DOHH2 (cell line): ENCODE measurements at regions not wholly inside any gene's neighbourhood (a gene's known extent, or its start where the extent isn't known, plus 50 kb on each side); places are given as distances from the start of the nearest gene placed in this dataset.

Experiments
- H3F3A ChIP-seq: fragments of 200-600 bp; sonication (generic), shearing (Covaris generic); 2 replicates; pipeline ENCODE4 v1.6.0; 2016; ENCODE audit warnings: antibody characterized with exemption, mild to moderate bottlenecking; ENCODE audit not compliant: control insufficient read depth, insufficient read depth
- H3K27ac ChIP-seq: fragments of 200-600 bp; sonication (generic); 2 replicates; pipeline ENCODE4 v1.5.1; 2014; ENCODE audit warnings: low read depth, mild to moderate bottlenecking, low read length, moderate library complexity
- H3K27me3 ChIP-seq: fragments of 200-600 bp; sonication (generic); 2 replicates; pipeline ENCODE4 v1.6.1; 2014; ENCODE audit warnings: mild to moderate bottlenecking, low read length, mixed read lengths; ENCODE audit not compliant: control insufficient read depth
- H3K36me3 ChIP-seq: fragments of 200-600 bp; sonication (generic); 2 replicates; pipeline ENCODE4 v1.6.1; 2014; ENCODE audit warnings: mild to moderate bottlenecking, low read length, moderate library complexity, mixed read lengths; ENCODE audit not compliant: control insufficient read depth
- H3K4me1 ChIP-seq: fragments of 200-600 bp; sonication (generic); 2 replicates; pipeline ENCODE4 v1.6.1; 2014; ENCODE audit warnings: mild to moderate bottlenecking, low read length, mixed read lengths; ENCODE audit not compliant: control insufficient read depth
- H3K4me2 ChIP-seq: fragments of 200-600 bp; sonication (generic); 2 replicates; pipeline ENCODE4 v1.6.0; 2014; ENCODE audit warnings: mild to moderate bottlenecking, low read length, moderate library complexity
- H3K4me3 ChIP-seq: fragments of 200-600 bp; sonication (generic); 2 replicates; pipeline ENCODE4 v1.5.1; 2014; ENCODE audit warnings: mild to moderate bottlenecking, low read length, mixed read lengths
- H3K79me2 ChIP-seq: fragments of 200-600 bp; sonication (generic); 2 replicates; pipeline ENCODE4 v1.6.1; 2014; ENCODE audit warnings: mild to moderate bottlenecking, low read length, mixed read lengths; ENCODE audit not compliant: control insufficient read depth
- H3K9me2 ChIP-seq: fragments of 200-600 bp; sonication (generic); replicated peaks from 2 replicates; pipeline ENCODE4 v1.6.1; 2014; ENCODE audit warnings: mild to moderate bottlenecking, low read length, mixed read lengths; ENCODE audit not compliant: control insufficient read depth
- H3K9me3 ChIP-seq: fragments of 200-600 bp; sonication (generic); 2 replicates; pipeline ENCODE4 v1.6.1; 2014; ENCODE audit warnings: antibody characterized with exemption, low read length, mixed read lengths; ENCODE audit not compliant: control insufficient read depth, insufficient read depth
- H4K20me1 ChIP-seq: fragments of 200-600 bp; sonication (generic); 2 replicates; pipeline ENCODE4 v1.6.0; 2014; ENCODE audit warnings: low read depth, mild to moderate bottlenecking, antibody characterized with exemption, low read length, moderate library complexity; ENCODE audit not compliant: control insufficient read depth, insufficient read depth
- EZH2phosphoT487 ChIP-seq: fragments of 200-600 bp; sonication (generic); IDR thresholded peaks from 2 replicates; pipeline ENCODE4 v1.6.1; 2017; ENCODE audit warnings: borderline replicate concordance, mild to moderate bottlenecking, antibody characterized with exemption, low read length, moderate library complexity, mixed read lengths
- TF ChIP-seq, protein P1 (sequence below): fragments of 200-600 bp; sonication (generic); IDR thresholded peaks from one replicate; pipeline ENCODE4 v1.5.1; 2014; ENCODE audit warnings: antibody characterized with exemption, mild to moderate bottlenecking, low read depth, low read length; ENCODE audit not compliant: poor library complexity, severe bottlenecking

DNA sequence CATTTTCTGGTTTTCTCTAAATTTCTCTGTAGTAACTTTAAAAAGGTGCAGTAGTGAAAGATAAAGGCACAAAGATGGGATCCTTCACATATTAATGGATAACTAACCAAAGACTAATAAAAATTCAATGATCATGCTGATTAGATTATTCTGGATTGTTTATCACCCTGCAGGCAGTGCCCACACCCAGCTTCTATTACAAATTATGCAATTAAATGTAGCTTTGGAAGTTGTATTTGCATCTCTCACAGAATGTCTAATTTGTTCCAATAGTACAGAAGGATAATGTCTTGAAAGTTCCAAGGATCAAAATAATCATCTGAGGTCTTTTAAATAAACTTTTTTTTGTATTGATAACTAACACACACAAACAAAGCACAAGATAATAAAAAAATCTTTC lies 837.6 kb downstream of the HACE1 start:
- no peaks in the 10 kb centered on the region for H3K4me1 ChIP-seq
- no peaks in the 10 kb centered on the region for H3F3A ChIP-seq
- H3K27me3 ChIP-seq, result no peaks in the 10 kb centered on the region
- H3K4me2 ChIP-seq, result no peak overlapping the region
- H3K27ac ChIP-seq, result no peak overlapping the region
- no peak for TF ChIP-seq EZH2phosphoT487
- TF ChIP-seq, protein P1, sequence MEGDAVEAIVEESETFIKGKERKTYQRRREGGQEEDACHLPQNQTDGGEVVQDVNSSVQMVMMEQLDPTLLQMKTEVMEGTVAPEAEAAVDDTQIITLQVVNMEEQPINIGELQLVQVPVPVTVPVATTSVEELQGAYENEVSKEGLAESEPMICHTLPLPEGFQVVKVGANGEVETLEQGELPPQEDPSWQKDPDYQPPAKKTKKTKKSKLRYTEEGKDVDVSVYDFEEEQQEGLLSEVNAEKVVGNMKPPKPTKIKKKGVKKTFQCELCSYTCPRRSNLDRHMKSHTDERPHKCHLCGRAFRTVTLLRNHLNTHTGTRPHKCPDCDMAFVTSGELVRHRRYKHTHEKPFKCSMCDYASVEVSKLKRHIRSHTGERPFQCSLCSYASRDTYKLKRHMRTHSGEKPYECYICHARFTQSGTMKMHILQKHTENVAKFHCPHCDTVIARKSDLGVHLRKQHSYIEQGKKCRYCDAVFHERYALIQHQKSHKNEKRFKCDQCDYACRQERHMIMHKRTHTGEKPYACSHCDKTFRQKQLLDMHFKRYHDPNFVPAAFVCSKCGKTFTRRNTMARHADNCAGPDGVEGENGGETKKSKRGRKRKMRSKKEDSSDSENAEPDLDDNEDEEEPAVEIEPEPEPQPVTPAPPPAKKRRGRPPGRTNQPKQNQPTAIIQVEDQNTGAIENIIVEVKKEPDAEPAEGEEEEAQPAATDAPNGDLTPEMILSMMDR, result no peak
- H4K20me1 ChIP-seq, result no peaks in the 10 kb centered on the region
- H3K79me2 ChIP-seq, result no peaks in the 10 kb centered on the region
- no peaks in the 10 kb centered on the region for H3K9me3 ChIP-seq
- no peaks in the 10 kb centered on the region for H3K9me2 ChIP-seq
- H3K36me3 ChIP-seq, result no peaks in the 10 kb centered on the region
- H3K4me3 ChIP-seq, result no peak overlapping the region

DNA sequence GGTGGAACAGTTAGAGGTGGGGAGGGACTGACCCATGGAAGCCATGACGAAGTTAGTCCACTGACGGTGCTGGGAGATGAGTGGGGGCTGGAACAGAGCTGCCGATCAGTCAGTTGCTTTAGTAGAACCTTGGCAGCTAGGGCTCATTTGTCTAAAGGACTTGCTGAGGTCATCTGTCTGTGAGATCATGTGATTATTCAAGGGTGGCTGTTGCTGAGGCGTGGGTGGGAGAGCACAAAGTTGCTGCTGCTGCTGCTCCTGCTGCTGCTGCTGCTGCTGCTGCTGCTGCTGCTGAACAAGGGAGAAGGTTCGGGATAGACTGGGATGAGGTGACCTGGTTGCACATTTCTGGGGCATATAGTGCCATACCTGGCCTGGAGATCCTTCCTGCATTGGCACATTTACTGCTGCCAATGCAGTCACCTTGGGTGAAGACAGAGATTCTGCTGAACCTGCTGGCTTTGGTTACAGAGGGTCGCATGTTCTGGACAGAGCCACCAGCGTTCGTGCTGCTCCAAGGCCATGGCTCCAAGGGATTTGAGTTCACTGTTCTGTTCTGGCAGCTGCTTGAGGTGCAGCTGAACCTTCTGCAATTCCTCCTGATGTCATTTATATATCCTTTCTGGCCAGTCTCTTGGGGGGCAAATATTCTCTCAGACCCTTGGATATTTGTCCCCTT lies 840.5 kb downstream of the HACE1 start:
- no peaks in the 10 kb centered on the region for H3K9me2 ChIP-seq
- H3K36me3 ChIP-seq, result no peaks in the 10 kb centered on the region
- H3K4me3 ChIP-seq, result no peak overlapping the region
- H3K79me2 ChIP-seq, result no peaks in the 10 kb centered on the region
- no peaks in the 10 kb centered on the region for H3K4me1 ChIP-seq
- no peak overlapping the region for H3K4me2 ChIP-seq
- no peaks in the 10 kb centered on the region for H3F3A ChIP-seq
- TF ChIP-seq, protein P1, result no peak
- no peak for TF ChIP-seq EZH2phosphoT487
- H3K9me3 ChIP-seq, result no peaks in the 10 kb centered on the region
- H3K27me3 ChIP-seq, result no peaks in the 10 kb centered on the region
- H3K27ac ChIP-seq, result no peak overlapping the region
- H4K20me1 ChIP-seq, result no peaks in the 10 kb centered on the region

DNA sequence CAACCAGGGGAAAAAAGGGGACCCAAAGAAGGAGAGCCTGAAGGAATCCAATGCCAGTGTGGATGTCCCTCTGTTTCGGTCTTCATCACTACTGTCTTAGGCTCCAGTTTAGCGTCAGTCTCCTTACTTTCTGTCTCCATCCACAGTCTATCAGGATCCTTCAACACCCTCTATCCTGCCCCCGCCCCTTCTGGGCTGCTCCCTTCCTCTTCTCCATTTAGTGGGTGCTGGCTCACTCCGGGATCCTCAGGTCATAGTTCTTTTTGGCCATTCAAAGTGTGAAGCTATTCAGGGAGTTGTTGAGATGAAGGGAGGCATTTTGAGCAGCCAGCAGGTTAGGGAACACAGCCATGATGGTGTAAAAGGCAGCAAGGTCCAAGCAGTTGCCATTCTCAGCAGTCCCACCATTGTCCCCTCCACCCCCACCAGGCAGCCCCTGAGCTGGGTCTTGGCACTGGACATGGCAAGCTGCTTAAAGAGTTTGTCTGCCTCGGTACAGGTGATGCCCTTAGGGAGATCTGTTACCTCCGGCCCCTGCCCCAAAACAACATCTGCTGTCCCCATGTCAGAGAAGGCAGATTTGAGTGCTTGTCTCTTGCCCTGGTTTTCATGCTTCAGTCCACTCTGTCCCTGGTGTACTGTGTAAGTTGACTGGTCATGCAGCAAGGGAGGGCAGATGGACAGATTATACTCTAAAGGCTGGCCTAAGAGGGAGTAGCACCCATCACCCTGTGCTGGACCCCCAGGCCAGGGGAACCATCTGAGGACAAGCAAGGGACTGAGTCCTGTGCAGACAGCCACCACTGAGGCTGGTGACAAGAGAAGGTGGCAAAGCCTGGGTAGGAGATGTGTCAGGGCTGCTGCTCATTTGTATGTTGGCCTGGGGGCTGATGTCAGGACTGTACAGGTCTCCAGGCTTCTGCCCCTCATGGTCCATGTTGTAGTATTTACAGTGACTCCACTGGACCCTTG lies 842.0 kb downstream of the HACE1 start:
- H3K27me3 ChIP-seq, result no peaks in the 10 kb centered on the region
- no peak overlapping the region for H3K4me3 ChIP-seq
- H4K20me1 ChIP-seq, result no peaks in the 10 kb centered on the region
- no peaks in the 10 kb centered on the region for H3K9me3 ChIP-seq
- H3K9me2 ChIP-seq, result no peaks in the 10 kb centered on the region
- TF ChIP-seq, protein P1, result no peak
- no peak for TF ChIP-seq EZH2phosphoT487
- H3K4me1 ChIP-seq, result no peaks in the 10 kb centered on the region
- no peaks in the 10 kb centered on the region for H3F3A ChIP-seq
- no peak overlapping the region for H3K27ac ChIP-seq
- no peaks in the 10 kb centered on the region for H3K36me3 ChIP-seq
- no peaks in the 10 kb centered on the region for H3K79me2 ChIP-seq
- no peak overlapping the region for H3K4me2 ChIP-seq
